Keratinocyte (primary cell): ENCODE measurements at regions not wholly inside any gene's neighbourhood (a gene's known extent, or its start where the extent isn't known, plus 50 kb on each side); places are given as distances from the start of the nearest gene placed in this dataset.
"Not testable (repeated sequence)": the region's sequence is repeated elsewhere in the genome, so short reads cannot be mapped to it uniquely, and the experiment has no call there.

Source experiments
- DNase-seq: peaks from one replicate; pipeline ENCODE4 v3.0.0-alpha.2; 2011; ENCODE audit warnings: low read depth, missing footprints, low spot score
- FAIRE-seq: peaks from 2 replicates; lab custom pipeline; 2011; peaks lifted over from hg19 to GRCh38; lab: Jason Lieb, UNC
- H2AFZ ChIP-seq: 2 replicates; pipeline ENCODE4 v1.6.0; 2012; ENCODE audit warnings: low read length, control low read depth, inconsistent platforms; ENCODE audit not compliant: control insufficient read depth
- H3K27ac ChIP-seq: 2 replicates; pipeline ENCODE4 v1.5.1; 2011; ENCODE audit warnings: low read length; ENCODE audit not compliant: control insufficient read depth, insufficient read depth
- H3K27me3 ChIP-seq: 3 replicates; pipeline ENCODE4 v1.6.0; 2011; ENCODE audit warnings: low read length; ENCODE audit not compliant: control insufficient read depth, insufficient read depth; ENCODE audit errors: extremely low read depth
- H3K36me3 ChIP-seq, 2 experiments: 2 replicates in 1 of 2; 3 replicates in 1 of 2; pipeline ENCODE4 v1.5.1; 2011; ENCODE audit warnings: low read length in 2 of 2, mild to moderate bottlenecking in 1 of 2; ENCODE audit not compliant: control insufficient read depth in 2 of 2, insufficient read depth in 2 of 2; ENCODE audit errors: extremely low read depth in 1 of 2
- H3K4me1 ChIP-seq: 3 replicates; pipeline ENCODE4 v1.5.1; 2011; ENCODE audit warnings: low read length; ENCODE audit not compliant: control insufficient read depth, insufficient read depth; ENCODE audit errors: extremely low read depth
- H3K4me2 ChIP-seq: 3 replicates; pipeline ENCODE4 v1.6.0; 2011; ENCODE audit warnings: low read depth, low read length; ENCODE audit not compliant: control insufficient read depth, insufficient read depth; ENCODE audit errors: extremely low read depth
- H3K4me3 ChIP-seq, 3 experiments: fragments of 200-600 bp in 1 of 3; sonication (generic) in 1 of 3; 2 replicates in 2 of 3; 3 replicates in 1 of 3; pipeline ENCODE4 v1.5.1; 2011 to 2016; ENCODE audit warnings: low read length in 3 of 3, mild to moderate bottlenecking in 3 of 3, control low read depth in 2 of 3, inconsistent platforms in 1 of 3, low read depth in 1 of 3, mixed read lengths in 1 of 3, mixed run types in 1 of 3, moderate library complexity in 1 of 3; ENCODE audit not compliant: control insufficient read depth in 2 of 3, insufficient read depth in 2 of 3; ENCODE audit errors: extremely low read depth in 1 of 3
- H3K79me2 ChIP-seq: 2 replicates; pipeline ENCODE4 v1.6.0; 2012; ENCODE audit warnings: low read length; ENCODE audit not compliant: control insufficient read depth, insufficient read depth
- H3K9ac ChIP-seq: 3 replicates; pipeline ENCODE4 v1.6.0; 2011; ENCODE audit warnings: low read length; ENCODE audit not compliant: control insufficient read depth, insufficient read depth; ENCODE audit errors: extremely low read depth
- H3K9me1 ChIP-seq: 3 replicates; pipeline ENCODE4 v1.6.0; 2011; ENCODE audit warnings: low read length; ENCODE audit not compliant: control insufficient read depth, insufficient read depth; ENCODE audit errors: extremely low read depth
- H3K9me3 ChIP-seq: 2 replicates; pipeline ENCODE4 v1.5.1; 2012; ENCODE audit warnings: low read depth, low read length; ENCODE audit not compliant: control insufficient read depth
- H4K20me1 ChIP-seq: 3 replicates; pipeline ENCODE4 v1.6.0; 2011; ENCODE audit warnings: low read length; ENCODE audit not compliant: control insufficient read depth, insufficient read depth; ENCODE audit errors: extremely low read depth
- CTCF ChIP-seq, 3 experiments: IDR thresholded peaks in 1 of 3; conservative IDR thresholded peaks in 1 of 3; optimal IDR thresholded peaks in 1 of 3; 2 replicates in 2 of 3; 3 replicates in 1 of 3; pipeline versions ENCODE3 to v1.5.1; 2011; ENCODE audit warnings: low read length in 3 of 3, mild to moderate bottlenecking in 3 of 3, moderate library complexity in 2 of 3, control low read depth in 1 of 3, inconsistent platforms in 1 of 3; ENCODE audit not compliant: insufficient read depth in 2 of 3; ENCODE audit errors: extremely low read depth in 1 of 3
- EZH2 ChIP-seq: IDR thresholded peaks from one replicate; pipeline ENCODE4 v1.6.1; 2012; ENCODE audit warnings: inconsistent platforms, mild to moderate bottlenecking, low read length, moderate library complexity
- dilution Hi-C: fragments of 300-500 bp; cut with MboI; formaldehyde crosslinking; loops from one replicate; pipeline ENCODE4 v1.7.0; 2020; ENCODE audit warnings: low sequenced_read_pairs; ENCODE audit not compliant: extremely low pct_ligation_motif_present

GRCh38 chr13:18921063-18921462 is 260.6 kb downstream of the TUBA3C start:
- Histone ChIP-seq H3K9me1 (no peaks in the 10 kb centered on the region), H2AFZ (no peak overlapping the region), H3K36me3 (no peaks in the 10 kb centered on the region), H3K4me1 (no peaks in the 10 kb centered on the region), H3K4me3 (no peak overlapping the region), H3K79me2 (no peaks in the 10 kb centered on the region), H4K20me1 (no peaks in the 10 kb centered on the region), H3K9me3 (no peaks in the 10 kb centered on the region), H3K4me2 (no peak overlapping the region), H3K9ac (no peak overlapping the region), H3K27me3 (no peaks in the 10 kb centered on the region), H3K27ac (no peak overlapping the region)
- dilution Hi-C loops = no loop called here
- DNase-seq (no peak), FAIRE-seq (no peak)
- TF ChIP-seq EZH2 (no peak), CTCF (optimal IDR thresholded peaks at IDR 0.05 in 1 of 3, IDR thresholded peaks at IDR 0.05 in 1 of 3, conservative IDR thresholded peaks at IDR 0.05 in 1 of 3; ENCODE audit: extremely low read depth in 1 of 3, insufficient read depth in 2 of 3, low read length in 3 of 3) (no peak)

GRCh38 chr13:18905096-18905495 is 276.5 kb downstream of the TUBA3C start:
- H3K9ac ChIP-seq, H2AFZ ChIP-seq, H3K79me2 ChIP-seq, H4K20me1 ChIP-seq, H3K9me1 ChIP-seq, H3K4me1 ChIP-seq, DNase-seq, H3K4me2 ChIP-seq, dilution Hi-C loops, H3K9me3 ChIP-seq, H3K4me3 ChIP-seq, H3K36me3 ChIP-seq, H3K27ac ChIP-seq, H3K27me3 ChIP-seq, FAIRE-seq: not testable (repeated sequence)

- dilution Hi-C loops, H3K9me1 ChIP-seq, H3K27ac ChIP-seq, H3K9ac ChIP-seq, H2AFZ ChIP-seq, DNase-seq, H3K27me3 ChIP-seq, FAIRE-seq, H3K9me3 ChIP-seq, H3K79me2 ChIP-seq, H4K20me1 ChIP-seq, H3K4me3 ChIP-seq, H3K36me3 ChIP-seq, H3K4me2 ChIP-seq, H3K4me1 ChIP-seq: not testable (repeated sequence)
Measured at GRCh38 chr13:18895411-18895810, 286.2 kb downstream of the TUBA3C start.

GRCh38 chr13:18891242-18891641 is 290.4 kb downstream of the TUBA3C start:
- FAIRE-seq, H3K9ac ChIP-seq, H3K27ac ChIP-seq, H2AFZ ChIP-seq, H3K9me1 ChIP-seq, H3K27me3 ChIP-seq, H3K4me1 ChIP-seq, dilution Hi-C loops, DNase-seq, H3K79me2 ChIP-seq, H3K4me2 ChIP-seq, H3K36me3 ChIP-seq, H4K20me1 ChIP-seq, H3K9me3 ChIP-seq, H3K4me3 ChIP-seq: not testable (repeated sequence)
